AG10803 (cell line): ENCODE measurements at regions not wholly inside any gene's neighbourhood (a gene's known extent, or its start where the extent isn't known, plus 50 kb on each side); places are given as distances from the start of the nearest gene placed in this dataset.
"Not testable (repeated sequence)": the region's sequence is repeated elsewhere in the genome, so short reads cannot be mapped to it uniquely, and the experiment has no call there.

Experiments used
- DNase-seq: peaks from one replicate; pipeline ENCODE4 v3.0.0; 2010; ENCODE audit warnings: low read depth
- H3K4me3 ChIP-seq: 2 replicates; pipeline ENCODE4 v1.5.1; 2011; ENCODE audit warnings: mild to moderate bottlenecking, low read length, control low read depth
- TF ChIP-seq, protein P1 (sequence below): conservative IDR thresholded peaks from 2 replicates; pipeline ENCODE4 v1.5.1; 2011; ENCODE audit warnings: mild to moderate bottlenecking, low read length, control low read depth, inconsistent platforms

DNA sequence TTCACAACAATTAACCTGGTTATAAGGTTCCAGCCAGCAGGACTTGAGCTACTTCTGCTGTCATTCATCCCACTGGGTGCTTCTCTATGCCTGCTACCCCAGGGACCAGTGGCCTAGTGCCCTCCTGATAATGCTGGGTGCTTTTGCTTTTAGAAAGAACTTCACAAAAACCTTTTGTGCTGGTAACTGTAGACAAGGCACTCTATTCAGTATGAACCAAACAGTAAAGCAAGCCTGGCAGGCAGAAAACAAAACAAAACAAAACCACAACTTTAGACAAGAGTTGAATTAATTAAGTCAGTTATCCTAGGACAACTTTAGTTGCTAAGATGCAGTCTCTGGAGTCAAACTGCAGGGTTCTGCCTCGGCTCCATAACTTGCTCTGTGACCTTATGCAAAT, 61.9 kb upstream of the ADGRL2 start:
- no peak for DNase-seq
- TF ChIP-seq, protein P1, sequence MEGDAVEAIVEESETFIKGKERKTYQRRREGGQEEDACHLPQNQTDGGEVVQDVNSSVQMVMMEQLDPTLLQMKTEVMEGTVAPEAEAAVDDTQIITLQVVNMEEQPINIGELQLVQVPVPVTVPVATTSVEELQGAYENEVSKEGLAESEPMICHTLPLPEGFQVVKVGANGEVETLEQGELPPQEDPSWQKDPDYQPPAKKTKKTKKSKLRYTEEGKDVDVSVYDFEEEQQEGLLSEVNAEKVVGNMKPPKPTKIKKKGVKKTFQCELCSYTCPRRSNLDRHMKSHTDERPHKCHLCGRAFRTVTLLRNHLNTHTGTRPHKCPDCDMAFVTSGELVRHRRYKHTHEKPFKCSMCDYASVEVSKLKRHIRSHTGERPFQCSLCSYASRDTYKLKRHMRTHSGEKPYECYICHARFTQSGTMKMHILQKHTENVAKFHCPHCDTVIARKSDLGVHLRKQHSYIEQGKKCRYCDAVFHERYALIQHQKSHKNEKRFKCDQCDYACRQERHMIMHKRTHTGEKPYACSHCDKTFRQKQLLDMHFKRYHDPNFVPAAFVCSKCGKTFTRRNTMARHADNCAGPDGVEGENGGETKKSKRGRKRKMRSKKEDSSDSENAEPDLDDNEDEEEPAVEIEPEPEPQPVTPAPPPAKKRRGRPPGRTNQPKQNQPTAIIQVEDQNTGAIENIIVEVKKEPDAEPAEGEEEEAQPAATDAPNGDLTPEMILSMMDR, result no peak
- H3K4me3 ChIP-seq, result no peak overlapping the region

DNA sequence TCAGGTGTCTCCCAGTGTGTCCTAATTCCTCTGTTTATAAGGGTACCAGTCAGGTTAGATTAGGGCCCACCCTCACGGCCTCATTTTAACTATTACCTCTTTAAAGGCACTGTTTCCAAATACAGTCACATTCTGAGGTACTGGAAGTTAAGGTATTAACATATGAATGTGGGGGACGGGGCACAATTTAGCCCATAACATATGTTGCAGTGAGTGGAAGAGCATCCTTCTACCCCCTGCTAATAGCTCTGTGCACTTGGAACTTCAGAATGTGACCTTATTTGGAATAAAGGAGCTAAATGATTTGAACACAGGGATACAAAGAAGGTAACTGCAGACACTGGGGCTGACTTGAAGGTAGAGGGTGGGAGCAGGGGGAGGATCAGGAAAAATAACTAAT, 67.3 kb upstream of the ADGRL2 start:
- TF ChIP-seq, protein P1, result no peak
- H3K4me3 ChIP-seq, result no peak overlapping the region
- no peak for DNase-seq

DNA sequence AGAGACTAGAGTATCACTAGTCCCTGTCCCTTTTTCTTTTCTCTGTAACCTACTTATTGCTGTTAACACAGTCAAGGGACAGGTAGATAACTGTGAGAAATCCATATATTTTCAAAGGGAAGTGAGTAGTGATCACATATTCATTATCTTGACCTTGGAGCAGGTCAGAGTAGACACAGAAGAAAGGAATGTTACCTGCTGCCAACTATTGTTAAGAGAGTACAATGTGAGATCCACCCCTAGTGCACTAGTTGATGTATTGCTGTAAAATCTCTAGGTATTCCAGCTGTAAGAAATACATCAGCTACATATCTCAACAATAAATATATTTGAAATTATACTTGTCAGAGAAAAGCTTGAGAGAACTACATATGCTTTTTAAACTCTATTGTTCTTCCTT, 68.7 kb upstream of the ADGRL2 start:
- TF ChIP-seq, protein P1, result no peak
- no peak for DNase-seq
- no peak overlapping the region for H3K4me3 ChIP-seq

DNA sequence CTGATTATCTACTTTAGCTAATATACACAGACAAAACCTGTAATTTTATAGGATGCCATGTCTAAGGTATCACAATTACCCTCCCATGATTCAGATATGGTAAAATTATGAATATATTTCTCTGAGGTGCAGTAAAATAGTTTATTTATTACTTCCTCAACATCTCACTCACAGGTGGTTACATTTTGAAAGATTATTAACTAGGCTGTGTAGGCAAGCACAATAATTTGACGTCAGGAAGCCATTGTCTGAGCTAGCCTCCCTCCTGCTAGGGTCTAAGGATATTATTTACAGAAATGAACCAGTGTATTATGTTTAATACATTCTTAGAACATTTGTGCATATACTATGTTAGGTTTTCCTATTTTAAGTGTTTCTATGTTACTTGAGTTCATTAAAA, 69.9 kb upstream of the ADGRL2 start:
- TF ChIP-seq, protein P1, result no peak
- no peak overlapping the region for H3K4me3 ChIP-seq
- no peak for DNase-seq

DNA sequence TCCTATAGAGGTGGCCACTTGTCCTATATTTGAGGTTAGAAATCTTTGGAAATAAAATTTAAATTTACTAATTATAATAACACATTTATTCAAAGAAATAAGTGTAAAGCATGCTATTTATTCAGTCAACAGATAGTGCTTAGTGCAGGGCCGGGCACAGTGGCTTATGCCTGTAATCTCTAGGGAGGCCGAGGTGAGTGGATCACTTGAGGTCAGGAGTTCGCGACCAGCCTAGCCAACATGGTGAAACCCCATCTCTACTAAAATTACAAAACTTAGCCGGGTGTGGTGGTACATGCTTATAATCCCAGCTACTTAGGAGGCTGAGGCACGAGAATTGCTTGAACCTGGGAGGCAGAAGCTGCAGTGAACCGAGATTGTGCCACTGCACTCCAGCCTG, 70.4 kb upstream of the ADGRL2 start:
- DNase-seq, H3K4me3 ChIP-seq: not testable (repeated sequence)

DNA sequence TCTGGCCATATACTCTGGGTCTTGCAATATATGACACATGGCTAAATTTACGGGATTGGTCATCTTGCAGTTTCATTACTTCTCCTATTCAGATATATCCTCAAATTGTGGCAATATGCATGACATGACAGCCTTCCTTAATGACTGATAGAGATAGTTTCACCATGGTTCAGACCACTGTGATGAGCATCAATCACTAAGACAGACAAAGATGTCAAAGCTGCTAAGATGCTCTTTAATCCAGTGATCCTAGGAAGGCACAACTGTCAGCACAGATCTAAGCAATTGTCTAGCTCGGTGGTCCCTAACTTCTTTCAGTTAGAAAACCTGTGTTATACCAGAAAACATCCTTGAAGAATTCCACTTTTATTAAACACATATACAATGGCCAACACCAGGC, 70.9 kb upstream of the ADGRL2 start:
- no peak overlapping the region for H3K4me3 ChIP-seq
- TF ChIP-seq, protein P1, result no peak
- DNase-seq, result no peak

DNA sequence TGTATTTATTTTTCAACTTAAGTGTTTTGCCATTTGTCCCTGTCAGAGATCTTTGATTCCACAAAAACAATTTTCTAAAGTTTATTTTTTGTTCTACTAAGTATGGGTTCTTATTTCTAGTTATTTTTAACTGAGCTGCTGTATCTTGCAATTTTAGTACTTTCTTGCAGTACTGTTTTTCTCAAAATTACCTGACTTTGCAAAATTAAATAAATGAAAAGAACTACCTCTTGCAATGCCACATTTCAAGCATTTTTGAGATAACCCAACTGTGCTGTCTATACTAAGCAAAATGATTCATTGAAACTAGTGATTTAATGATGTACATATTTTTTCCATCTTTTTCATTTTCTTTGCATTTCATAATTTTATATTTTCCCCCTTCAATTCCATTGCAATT, 71.5 kb upstream of the ADGRL2 start:
- TF ChIP-seq, protein P1, result no peak
- DNase-seq, result no peak
- no peak overlapping the region for H3K4me3 ChIP-seq

DNA sequence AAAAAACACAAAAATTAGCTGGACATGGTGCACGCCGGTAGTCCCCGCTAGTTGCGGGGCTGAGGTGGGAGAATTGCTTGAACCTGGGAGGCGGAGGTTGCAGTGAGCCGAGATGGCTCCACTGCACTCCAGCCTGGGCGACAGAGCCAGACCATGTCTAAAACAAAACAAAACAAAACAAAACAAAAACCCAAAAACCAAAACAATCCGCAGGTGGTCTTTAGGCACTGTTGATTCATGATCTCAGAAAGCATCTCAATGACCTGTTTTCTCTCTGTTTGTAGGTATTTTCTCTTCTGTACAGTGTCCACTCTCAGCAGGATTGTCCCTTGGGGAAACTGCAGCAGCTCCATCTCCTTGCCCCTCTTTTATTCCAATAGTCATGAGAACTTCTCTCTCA, 74.9 kb upstream of the ADGRL2 start:
- no peak for DNase-seq
- TF ChIP-seq, protein P1, result no peak
- H3K4me3 ChIP-seq, result no peak overlapping the region

DNA sequence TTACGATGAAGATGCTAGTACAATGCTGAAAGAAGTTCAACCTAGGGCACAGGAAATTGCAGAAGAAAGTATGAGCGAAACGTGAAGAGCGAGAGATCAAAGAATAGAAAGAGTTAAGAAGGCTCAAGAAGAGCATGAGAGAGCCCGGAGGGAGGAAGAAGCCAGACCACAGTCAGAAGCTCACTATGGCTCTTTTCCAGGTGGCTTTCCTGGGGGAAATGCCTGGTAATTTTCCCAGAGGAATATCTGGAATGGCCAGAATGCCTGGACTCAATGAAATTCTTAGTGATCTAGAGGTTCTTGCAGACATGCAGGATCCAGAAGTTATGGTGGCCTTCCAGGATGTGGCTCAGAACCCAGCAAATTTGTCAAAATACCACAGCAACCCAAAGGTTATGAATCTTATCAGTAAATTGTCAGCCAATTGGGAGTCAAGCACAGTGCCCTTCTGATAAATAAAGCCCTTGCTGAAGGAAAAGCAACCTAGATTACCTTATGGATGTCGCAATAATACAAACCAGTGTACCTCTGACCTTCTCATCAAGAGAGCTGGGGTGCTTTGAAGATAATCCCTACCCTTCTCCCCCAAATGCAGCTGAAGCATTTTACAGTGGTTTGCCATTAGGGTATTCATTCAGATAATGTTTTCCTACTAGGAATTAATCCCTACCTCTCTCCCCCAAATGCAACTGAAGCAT, 78.0 kb upstream of the ADGRL2 start:
- not testable (repeated sequence) for H3K4me3 ChIP-seq

DNA sequence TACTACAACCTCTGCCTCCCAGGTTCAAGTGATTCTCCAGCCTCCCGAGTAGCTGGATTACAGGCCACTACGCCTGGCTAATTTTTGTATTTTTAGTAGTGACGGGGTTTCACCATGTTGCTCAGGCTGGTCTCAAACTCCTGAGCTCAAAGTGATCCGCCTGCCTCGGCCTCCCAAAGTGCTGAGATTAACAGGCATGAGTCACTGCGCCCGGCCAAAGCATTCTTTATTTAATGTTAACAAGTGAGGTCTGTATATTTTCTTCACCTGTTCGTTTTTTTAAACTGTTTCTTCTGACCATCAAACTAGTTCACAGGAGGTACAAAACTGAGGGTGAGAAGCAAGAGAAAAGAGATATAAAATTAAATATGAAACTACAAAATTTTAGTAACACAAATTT, 80.5 kb upstream of the ADGRL2 start:
- H3K4me3 ChIP-seq, DNase-seq: not testable (repeated sequence)

More for the DNA sequence above, 78.0 kb upstream of the ADGRL2 start:
- peak; percentile 6 for DNase-seq
